WTC11 (cell line): ENCODE measurements at regions not wholly inside any gene's neighbourhood (a gene's known extent, or its start where the extent isn't known, plus 50 kb on each side); places are given as distances from the start of the nearest gene placed in this dataset.
A peak's percentile ranks its signal among the peaks of the same experiment; 100 is the strongest.

Experiments
- ATAC-seq: fragments of 200-7000 bp; cut with Tn5 transposase; 2 replicates; pipeline ENCODE4 v1.10.0; 2021; ENCODE audit warnings: mild to moderate bottlenecking, moderate library complexity
- CTCF ChIA-PET: fragments of 300-600 bp; sonication (Branson Sonifier 250); formaldehyde crosslinking; loops from one replicate; lab custom pipeline; 2021; ENCODE audit warnings: antibody characterized with exemption; lab: Charles Lee
- POLR2A ChIA-PET: fragments of 350-600 bp; sonication (Branson Sonifier 250); formaldehyde crosslinking; loops from one replicate; lab custom pipeline; 2021; ENCODE audit warnings: antibody characterized with exemption; lab: Charles Lee
- DNase-seq: peaks from one replicate; pipeline ENCODE4 v3.0.0; 2021; ENCODE audit warnings: low spot score
- H3K27ac Mint-ChIP-seq: 2 replicates; pipeline ENCODE4 v1.8.0; 2021; ENCODE audit warnings: mixed read lengths
- H3K27me3 Mint-ChIP-seq: 2 replicates; pipeline ENCODE4 v1.8.0; 2021; ENCODE audit warnings: low read depth, mild to moderate bottlenecking, moderate library complexity, mixed read lengths
- H3K36me3 Mint-ChIP-seq: 2 replicates; pipeline ENCODE4 v1.8.0; 2021; ENCODE audit warnings: mixed read lengths
- H3K4me1 Mint-ChIP-seq: 2 replicates; pipeline ENCODE4 v1.8.0; 2022; ENCODE audit warnings: mixed read lengths
- H3K4me3 Mint-ChIP-seq: 2 replicates; pipeline ENCODE4 v1.8.0; 2021; ENCODE audit warnings: mild to moderate bottlenecking, moderate library complexity, mixed read lengths
- H3K9me3 Mint-ChIP-seq: 2 replicates; pipeline ENCODE4 v1.8.0; 2021; ENCODE audit warnings: mixed read lengths
- AFF4 ChIP-seq: sonication (generic); formaldehyde crosslinking; IDR thresholded peaks from 2 replicates; pipeline ENCODE4 v1.8.1; 2023; ENCODE audit warnings: mild to moderate bottlenecking, missing genetic modification reagents, borderline replicate concordance
- AR ChIP-seq: fragments of 250-450 bp; sonication (Bioruptor Pico); IDR thresholded peaks from 2 replicates; pipeline ENCODE4 v1.9.0; 2021; ENCODE audit warnings: mild to moderate bottlenecking
- ARID4B ChIP-seq: sonication (generic); formaldehyde crosslinking; IDR thresholded peaks from 2 replicates; pipeline ENCODE4 v1.8.0; 2023; ENCODE audit warnings: missing genetic modification reagents, mild to moderate bottlenecking, borderline replicate concordance
- CREB1 ChIP-seq: sonication (generic); formaldehyde crosslinking; IDR thresholded peaks from 2 replicates; pipeline ENCODE4 v1.8.0; 2023; ENCODE audit warnings: mild to moderate bottlenecking, missing genetic modification reagents
- ETV6 ChIP-seq: sonication (generic); formaldehyde crosslinking; IDR thresholded peaks from 2 replicates; pipeline ENCODE4 v1.8.1; 2022; ENCODE audit warnings: mild to moderate bottlenecking, missing genetic modification reagents
- FOXP4 ChIP-seq: sonication (generic); formaldehyde crosslinking; IDR thresholded peaks from 2 replicates; pipeline ENCODE4 v1.8.0; 2022; ENCODE audit warnings: mild to moderate bottlenecking, missing genetic modification reagents
- GTF2I ChIP-seq: fragments of 250-450 bp; sonication (Bioruptor Pico); conservative IDR thresholded peaks from 2 replicates; pipeline ENCODE4 v1.4.0; 2021; ENCODE audit warnings: mild to moderate bottlenecking
- IRF2 ChIP-seq: sonication (generic); formaldehyde crosslinking; IDR thresholded peaks from 2 replicates; pipeline ENCODE4 v1.8.0; 2022; ENCODE audit warnings: low read depth, missing genetic modification reagents, borderline replicate concordance
- JAZF1 ChIP-seq: fragments of 250-450 bp; sonication (Bioruptor Pico); IDR thresholded peaks from 2 replicates; pipeline ENCODE4 v1.9.0; 2021; ENCODE audit warnings: moderate library complexity, mild to moderate bottlenecking, inconsistent platforms
- MXD4 ChIP-seq: fragments of 250-450 bp; sonication (Bioruptor Pico); IDR thresholded peaks from 2 replicates; pipeline ENCODE4 v1.8.0; 2021; ENCODE audit warnings: mild to moderate bottlenecking, moderate library complexity, borderline replicate concordance
- SMAD3 ChIP-seq: sonication (generic); formaldehyde crosslinking; IDR thresholded peaks from 2 replicates; pipeline ENCODE4 v1.8.0; 2022; ENCODE audit warnings: missing genetic modification reagents, mild to moderate bottlenecking, borderline replicate concordance
- ZBTB21 ChIP-seq: sonication (generic); formaldehyde crosslinking; IDR thresholded peaks from 2 replicates; pipeline ENCODE4 v1.8.1; 2023; ENCODE audit warnings: mild to moderate bottlenecking, missing genetic modification reagents, borderline replicate concordance
- ZNF232 ChIP-seq: sonication (generic); formaldehyde crosslinking; IDR thresholded peaks from 2 replicates; pipeline ENCODE4 v1.8.0; 2022; ENCODE audit warnings: mild to moderate bottlenecking, missing genetic modification reagents
- ZNF396 ChIP-seq: fragments of 250-450 bp; sonication (Bioruptor Pico); IDR thresholded peaks from 2 replicates; pipeline ENCODE4 v1.8.0; 2021; ENCODE audit warnings: mild to moderate bottlenecking, moderate library complexity, borderline replicate concordance
- ZNF671 ChIP-seq: fragments of 250-450 bp; sonication (Bioruptor Pico); IDR thresholded peaks from 2 replicates; pipeline ENCODE4 v1.8.0; 2021; ENCODE audit warnings: mild to moderate bottlenecking

- DNase-seq (peak; percentile 63), ATAC-seq (peak; percentile 69)
- H3K36me3 Mint-ChIP-seq: no peaks in the 10 kb centered on the region
- no peak overlapping the region for H3K4me3 Mint-ChIP-seq
- peaks cover 9% of the 10 kb centered on the region; the same call in 1 of the 2 replicates for H3K9me3 Mint-ChIP-seq
- peaks cover 26% of the 10 kb centered on the region for H3K4me1 Mint-ChIP-seq
- H3K27me3 Mint-ChIP-seq: peaks cover 7% of the 10 kb centered on the region; the same call in 1 of the 2 replicates
- H3K27ac Mint-ChIP-seq: no peak overlapping the region
- POLR2A ChIA-PET: no interaction called here
- CTCF ChIA-PET: interaction anchor here (1.0 to 1.1 kb wide), 2 partner anchors 32 to 57 kb away, joined by 3 to 6 read pairs; no protein-coding TSS in a partner anchor
- TF ChIP-seq ZNF396 (no peak), ZNF671 (CRISPR knock-in tag) (no peak), GTF2I (no peak), ZBTB21 (CRISPR knock-in tag) (no peak), ETV6 (peak; percentile 55; the same call in 1 of the 2 replicates)
Measured at GRCh38 chr7:43039346-43039745, 73.1 kb upstream of the HECW1 start.

GRCh38 chr7:43040461-43040860, 72.0 kb upstream of the HECW1 start:
- no peaks in the 10 kb centered on the region for H3K36me3 Mint-ChIP-seq
- TF ChIP-seq ZNF232 (no peak), ARID4B (CRISPR knock-in tag) (no peak), ZNF396 (no peak), AR (CRISPR knock-in tag) (no peak), IRF2 (CRISPR knock-in tag) (no peak)
- TF ChIP-seq, all 79 proteins: peak for 0
- DNase-seq (no peak), ATAC-seq (no peak)
- H3K4me1 Mint-ChIP-seq: peaks cover 26% of the 10 kb centered on the region
- H3K9me3 Mint-ChIP-seq: no peaks in the 10 kb centered on the region
- H3K27me3 Mint-ChIP-seq: peaks cover 7% of the 10 kb centered on the region; the same call in 1 of the 2 replicates
- H3K4me3 Mint-ChIP-seq: no peak overlapping the region
- H3K27ac Mint-ChIP-seq: no peak overlapping the region
- ChIA-PET CTCF (interaction anchor here (1.4 to 1.6 kb wide), 2 partner anchors 31 to 58 kb away, joined by 4 to 6 read pairs; no protein-coding TSS in a partner anchor), POLR2A (no interaction called here)

- ATAC-seq (no peak), DNase-seq (no peak)
- Mint-ChIP-seq H3K4me3 (no peak overlapping the region), H3K36me3 (no peaks in the 10 kb centered on the region), H3K4me1 (peaks cover 29% of the 10 kb centered on the region), H3K9me3 (no peaks in the 10 kb centered on the region), H3K27ac (no peak overlapping the region), H3K27me3 (peaks cover 7% of the 10 kb centered on the region; the same call in 1 of the 2 replicates)
- no peak for TF ChIP-seq JAZF1 (CRISPR knock-in tag)
- no peak for TF ChIP-seq FOXP4 (CRISPR knock-in tag)
- no peak for TF ChIP-seq CREB1
- no peak for TF ChIP-seq AFF4 (CRISPR knock-in tag)
- no peak for TF ChIP-seq SMAD3 (CRISPR knock-in tag)
- no peak for TF ChIP-seq MXD4 (CRISPR knock-in tag)
- POLR2A ChIA-PET: no interaction called here
- CTCF ChIA-PET: interaction anchor here (1.4 to 1.6 kb wide), 2 partner anchors 31 to 59 kb away, joined by 4 to 6 read pairs; no protein-coding TSS in a partner anchor
Measured at GRCh38 chr7:43041105-43041504, 71.3 kb upstream of the HECW1 start.
